Small intestine (tissue), 7 donors: ENCODE measurements at regions not wholly inside any gene's neighbourhood (a gene's known extent, or its start where the extent isn't known, plus 50 kb on each side); places are given as distances from the start of the nearest gene placed in this dataset.

Experiments used
- DNase-seq, 2 donors: peaks; one replicate each; pipeline versions ENCODE4 v3.0.0 to v3.0.0-alpha.2; 2013
- FAIRE-seq: peaks from 2 replicates; lab custom pipeline; 2012; peaks lifted over from hg19 to GRCh38; lab: Jason Lieb, UNC
- H3K27ac ChIP-seq, 3 donors: one replicate each; pipeline ENCODE4 v1.5.1; 2013; ENCODE audit warnings: low read length in 2 of 3, mild to moderate bottlenecking in 2 of 3, control low read depth in 1 of 3, inconsistent platforms in 1 of 3, low read depth in 1 of 3, moderate library complexity in 1 of 3
- H3K27me3 ChIP-seq, 3 donors: one replicate each; pipeline ENCODE4 v1.6.1; 2013; ENCODE audit warnings: low read length in 3 of 3, inconsistent platforms in 1 of 3; ENCODE audit not compliant: control insufficient read depth in 3 of 3, insufficient read depth in 3 of 3
- H3K36me3 ChIP-seq, 3 donors: one replicate each; pipeline ENCODE4 v1.6.1; 2013; ENCODE audit warnings: low read length in 3 of 3, inconsistent platforms in 1 of 3, low read depth in 1 of 3, mild to moderate bottlenecking in 1 of 3, moderate library complexity in 1 of 3; ENCODE audit not compliant: control insufficient read depth in 3 of 3, insufficient read depth in 2 of 3
- H3K4me1 ChIP-seq, 3 donors: one replicate each; pipeline ENCODE4 v1.6.1; 2013; ENCODE audit warnings: low read length in 2 of 3, inconsistent platforms in 1 of 3, low read depth in 1 of 3, mild to moderate bottlenecking in 1 of 3, moderate library complexity in 1 of 3; ENCODE audit not compliant: control insufficient read depth in 3 of 3, insufficient read depth in 2 of 3
- H3K4me3 ChIP-seq, 3 donors: one replicate each; pipeline ENCODE4 v1.5.1; 2013; ENCODE audit warnings: low read length in 3 of 3, control low read depth in 1 of 3, inconsistent platforms in 1 of 3, low read depth in 1 of 3, mild to moderate bottlenecking in 1 of 3, moderate library complexity in 1 of 3
- H3K9me3 ChIP-seq, 2 donors: one replicate each; pipeline ENCODE4 v1.6.1; 2013; ENCODE audit warnings: low read depth in 1 of 2, low read length in 1 of 2; ENCODE audit not compliant: control insufficient read depth in 2 of 2, insufficient read depth in 1 of 2
- WGBS, 3 donors: extraction: QIAGEN DNeasy Blood & Tissue Kit; methylation state at CpG; one replicate each; pipeline ENCODE4 v1.1.7; 2013; 5-methylcytosine and 5-hydroxymethylcytosine counted together
- donor health status: healthy with polysubstance abuse.
- donor health status: control.
- donor health status: control.
- donor health status: Bipolar disorder and iron deficiency.
- donor health status: healthy.

- Histone ChIP-seq H3K36me3 (no peaks in the 10 kb centered on the region), H3K9me3 (peaks cover 0 to 6% of the 10 kb centered on the region in 2 donors), H3K4me3 (no peak overlapping the region), H3K4me1 (no peaks in the 10 kb centered on the region), H3K27ac (peak overlapping the region in 1 of 3 donors; percentile 25), H3K27me3 (no peaks in the 10 kb centered on the region)
- no peak for DNase-seq
- 76 to 86% (median 83%) methylated on average over 3 of the region's 3 CpGs for WGBS, 3 donors
- FAIRE-seq: no peak
Observed at GRCh38 chr10:89102735-89103134, 104.4 kb downstream of the CH25H start.

GRCh38 chr10:89101943-89102342 is 105.2 kb downstream of the CH25H start:
- H3K27ac ChIP-seq: no peak overlapping the region
- no peak for FAIRE-seq
- H3K4me1 ChIP-seq: no peaks in the 10 kb centered on the region
- WGBS, 3 donors: 64 to 77% (median 74%) methylated on average over 4 of the region's 4 CpGs
- no peaks in the 10 kb centered on the region for H3K9me3 ChIP-seq
- no peak overlapping the region for H3K4me3 ChIP-seq
- H3K36me3 ChIP-seq: no peaks in the 10 kb centered on the region
- H3K27me3 ChIP-seq: no peaks in the 10 kb centered on the region
- no peak for DNase-seq

- H3K27ac ChIP-seq: no peak overlapping the region
- no peak overlapping the region for H3K4me3 ChIP-seq
- DNase-seq: no peak
- no peaks in the 10 kb centered on the region for H3K36me3 ChIP-seq
- H3K27me3 ChIP-seq: no peaks in the 10 kb centered on the region
- FAIRE-seq: no peak
- no peaks in the 10 kb centered on the region for H3K4me1 ChIP-seq
- no peaks in the 10 kb centered on the region for H3K9me3 ChIP-seq
- WGBS, 3 donors: 70 to 93% (median 89%) methylated on average over 4 of the region's 4 CpGs
Observed at GRCh38 chr10:89100680-89101079, 106.4 kb downstream of the CH25H start.

- WGBS, 3 donors: 94 to 97% (median 96%) methylated on average over 2 of the region's 2 CpGs
- Histone ChIP-seq H3K27ac (no peak overlapping the region), H3K36me3 (no peaks in the 10 kb centered on the region), H3K27me3 (no peaks in the 10 kb centered on the region), H3K4me3 (no peak overlapping the region), H3K9me3 (no peaks in the 10 kb centered on the region), H3K4me1 (no peaks in the 10 kb centered on the region)
- no peak for DNase-seq
- FAIRE-seq: no peak
Observed at GRCh38 chr10:89097226-89097625, 106.6 kb downstream of the FAS start.

GRCh38 chr10:89095701-89096391 is 105.2 kb downstream of the FAS start:
- no peak overlapping the region for H3K4me3 ChIP-seq
- no peaks in the 10 kb centered on the region for H3K4me1 ChIP-seq
- H3K36me3 ChIP-seq: no peaks in the 10 kb centered on the region
- H3K9me3 ChIP-seq: no peaks in the 10 kb centered on the region
- no peak for FAIRE-seq
- no peak for DNase-seq
- WGBS, 3 donors: 41 to 63% (median 63%) methylated on average over 1 of the region's 1 CpG
- no peaks in the 10 kb centered on the region for H3K27me3 ChIP-seq
- no peak overlapping the region for H3K27ac ChIP-seq

GRCh38 chr10:89093728-89094127 is 103.1 kb downstream of the FAS start:
- no peaks in the 10 kb centered on the region for H3K27me3 ChIP-seq
- H3K4me1 ChIP-seq: no peaks in the 10 kb centered on the region
- H3K36me3 ChIP-seq: no peaks in the 10 kb centered on the region
- H3K4me3 ChIP-seq: no peak overlapping the region
- 92 to 97% (median 94%) methylated on average over 3 of the region's 3 CpGs for WGBS, 3 donors
- DNase-seq (no peak), FAIRE-seq (no peak)
- H3K27ac ChIP-seq: no peak overlapping the region
- no peaks in the 10 kb centered on the region for H3K9me3 ChIP-seq

GRCh38 chr10:89092981-89093380 is 102.4 kb downstream of the FAS start:
- Histone ChIP-seq H3K27me3 (peaks cover 0 to under 1% (median 0%) of the 10 kb centered on the region in 3 donors), H3K27ac (no peak overlapping the region), H3K36me3 (no peaks in the 10 kb centered on the region), H3K9me3 (no peaks in the 10 kb centered on the region), H3K4me3 (no peak overlapping the region), H3K4me1 (no peaks in the 10 kb centered on the region)
- no peak for FAIRE-seq
- WGBS, 3 donors: 69 to 83% (median 81%) methylated on average over 4 of the region's 4 CpGs
- no peak for DNase-seq

- no peaks in the 10 kb centered on the region for H3K9me3 ChIP-seq
- peaks cover 0 to 3% (median 0%) of the 10 kb centered on the region in 3 donors for H3K27me3 ChIP-seq
- H3K4me1 ChIP-seq: no peaks in the 10 kb centered on the region
- no peaks in the 10 kb centered on the region for H3K36me3 ChIP-seq
- H3K27ac ChIP-seq: no peak overlapping the region
- 73 to 88% (median 80%) methylated on average over 1 of the region's 1 CpG for WGBS, 3 donors
- FAIRE-seq: no peak
- H3K4me3 ChIP-seq: no peak overlapping the region
- DNase-seq: no peak
Observed at GRCh38 chr10:89092439-89092838, 101.8 kb downstream of the FAS start.

- H3K27me3 ChIP-seq: peaks cover 0 to 6% (median 0%) of the 10 kb centered on the region in 3 donors
- H3K4me1 ChIP-seq: no peaks in the 10 kb centered on the region
- H3K9me3 ChIP-seq: no peaks in the 10 kb centered on the region
- no peak overlapping the region for H3K27ac ChIP-seq
- 68 to 85% (median 73%) methylated on average over 3 of the region's 3 CpGs for WGBS, 3 donors
- FAIRE-seq: no peak
- H3K36me3 ChIP-seq: no peaks in the 10 kb centered on the region
- DNase-seq: no peak
- H3K4me3 ChIP-seq: no peak overlapping the region
Observed at GRCh38 chr10:89091496-89091895, 100.9 kb downstream of the FAS start.
